Caco-2 (cell line): ENCODE measurements at regions not wholly inside any gene's neighbourhood (a gene's known extent, or its start where the extent isn't known, plus 50 kb on each side); places are given as distances from the start of the nearest gene placed in this dataset.

Source experiments
- BruUV-seq: library from RNA; stranded (reverse); fragments of 400-500 nt; replicated peaks from 2 replicates; lab custom pipeline; 2021; lab: Mats Ljungman, UMichigan
- CTCF ChIA-PET: fragments of 300-600 bp; sonication (Branson Sonifier 250); formaldehyde crosslinking; loops from one replicate; lab custom pipeline; 2022; ENCODE audit warnings: antibody characterized with exemption; lab: Charles Lee
- POLR2A ChIA-PET: fragments of 300-600 bp; sonication (Branson Sonifier 250); formaldehyde crosslinking; loops from one replicate; lab custom pipeline; 2022; ENCODE audit warnings: antibody characterized with exemption; lab: Charles Lee
- DNase-seq, 2 experiments: peaks; one replicate each; pipeline versions ENCODE4 v3.0.0 to v3.0.0-alpha.2; 2020 to 2022
- H3K27me3 ChIP-seq: replicated peaks from 2 replicates; pipeline ENCODE4 v1.6.0; 2011; ENCODE audit warnings: low read length; ENCODE audit not compliant: control insufficient read depth, insufficient read depth
- H3K36me3 ChIP-seq: 2 replicates; pipeline ENCODE4 v1.5.1; 2011; ENCODE audit warnings: low read length; ENCODE audit not compliant: control insufficient read depth, insufficient read depth
- H3K4me1 ChIP-seq: fragments of 250-450 bp; sonication (Bioruptor Pico); 2 replicates; pipeline ENCODE4 v1.5.1; 2020; ENCODE audit warnings: mild to moderate bottlenecking
- H3K4me3 ChIP-seq: 2 replicates; pipeline ENCODE4 v1.5.1; 2011; ENCODE audit warnings: low read depth, mild to moderate bottlenecking, control low read depth, low read length
- H3K9me3 ChIP-seq: fragments of 250-450 bp; sonication (Bioruptor Pico); 2 replicates; pipeline ENCODE4 v1.5.1; 2020; ENCODE audit warnings: mild to moderate bottlenecking, moderate library complexity
- H3K27ac Mint-ChIP-seq: one replicate; pipeline ENCODE4 v1.8.0; 2022; ENCODE audit warnings: mixed read lengths; ENCODE audit not compliant: unreplicated experiment
- H3K27me3 Mint-ChIP-seq: one replicate; pipeline ENCODE4 v1.8.0; 2022; ENCODE audit warnings: mixed read lengths; ENCODE audit not compliant: insufficient read depth, unreplicated experiment
- H3K36me3 Mint-ChIP-seq: one replicate; pipeline ENCODE4 v1.8.0; 2022; ENCODE audit warnings: mild to moderate bottlenecking, mixed read lengths; ENCODE audit not compliant: insufficient read depth, unreplicated experiment
- H3K4me1 Mint-ChIP-seq: one replicate; pipeline ENCODE4 v1.8.0; 2022; ENCODE audit warnings: low read depth, mixed read lengths; ENCODE audit not compliant: unreplicated experiment
- H3K4me3 Mint-ChIP-seq: one replicate; pipeline ENCODE4 v1.8.0; 2022; ENCODE audit warnings: mild to moderate bottlenecking, moderate library complexity, mixed read lengths; ENCODE audit not compliant: unreplicated experiment
- H3K9me3 Mint-ChIP-seq: one replicate; pipeline ENCODE4 v1.8.0; 2022; ENCODE audit warnings: mixed read lengths; ENCODE audit not compliant: unreplicated experiment
- CTCF ChIP-seq, 2 experiments: fragments of 200-600 bp in 1 of 2; IDR thresholded peaks; 1 replicate in 1 of 2; 2 replicates in 1 of 2; pipeline versions ENCODE4 v1.5.1 to v1.8.0; 2011 to 2022; ENCODE audit warnings: antibody characterized with exemption in 1 of 2, control low read depth in 1 of 2, inconsistent platforms in 1 of 2, low read depth in 1 of 2, low read length in 1 of 2, mild to moderate bottlenecking in 1 of 2, moderate library complexity in 1 of 2; ENCODE audit not compliant: insufficient read depth in 1 of 2, severe bottlenecking in 1 of 2, unreplicated experiment in 1 of 2
- intact Hi-C: fragments of 100-400 bp; cut with micrococcal nuclease; formaldehyde crosslinking; loops from one replicate; pipeline ENCODE4 v1.10.0; 2022; ENCODE audit not compliant: unreplicated experiment

GRCh38 chr10:61321041-61321857 is 131.9 kb downstream of the TMEM26 start:
- DNase-seq: no peak
- Histone ChIP-seq H3K36me3 (no peaks in the 10 kb centered on the region), H3K9me3 (no peaks in the 10 kb centered on the region), H3K27me3 (no peaks in the 10 kb centered on the region), H3K4me3 (no peak overlapping the region), H3K4me1 (no peaks in the 10 kb centered on the region)
- no TSS peak for BruUV-seq
- CTCF ChIA-PET: no interaction called here
- POLR2A ChIA-PET: no interaction called here
- Mint-ChIP-seq H3K27ac (no peak overlapping the region), H3K27me3 (peaks cover 19% of the 10 kb centered on the region), H3K36me3 (no peaks in the 10 kb centered on the region), H3K9me3 (no peaks in the 10 kb centered on the region), H3K4me3 (no peak overlapping the region), H3K4me1 (no peaks in the 10 kb centered on the region)
- intact Hi-C loops: no loop called here
- no peak for TF ChIP-seq CTCF (IDR thresholded peaks at IDR 0.05; ENCODE audit: insufficient read depth in 1 of 2, low read depth in 1 of 2, low read length in 1 of 2, severe bottlenecking in 1 of 2, unreplicated experiment in 1 of 2)

- Mint-ChIP-seq H3K4me1 (no peaks in the 10 kb centered on the region), H3K27me3 (peaks cover 14% of the 10 kb centered on the region), H3K27ac (no peak overlapping the region), H3K36me3 (no peaks in the 10 kb centered on the region), H3K9me3 (no peaks in the 10 kb centered on the region), H3K4me3 (no peak overlapping the region)
- Histone ChIP-seq H3K9me3 (no peaks in the 10 kb centered on the region), H3K4me1 (no peaks in the 10 kb centered on the region), H3K36me3 (no peaks in the 10 kb centered on the region), H3K4me3 (no peak overlapping the region), H3K27me3 (no peaks in the 10 kb centered on the region)
- ChIA-PET CTCF (no interaction called here), POLR2A (no interaction called here)
- intact Hi-C loops: no loop called here
- DNase-seq: no peak
- no TSS peak for BruUV-seq
- no peak for TF ChIP-seq CTCF (IDR thresholded peaks at IDR 0.05; ENCODE audit: insufficient read depth in 1 of 2, low read depth in 1 of 2, low read length in 1 of 2, severe bottlenecking in 1 of 2, unreplicated experiment in 1 of 2)
Observed at GRCh38 chr10:61320257-61320587, 133.0 kb downstream of the TMEM26 start.

GRCh38 chr10:61319386-61320256 is 133.6 kb downstream of the TMEM26 start:
- Histone ChIP-seq H3K4me1 (no peaks in the 10 kb centered on the region), H3K36me3 (no peaks in the 10 kb centered on the region), H3K27me3 (no peaks in the 10 kb centered on the region), H3K9me3 (no peaks in the 10 kb centered on the region), H3K4me3 (no peak overlapping the region)
- intact Hi-C loops: no loop called here
- H3K36me3 Mint-ChIP-seq: no peaks in the 10 kb centered on the region
- DNase-seq: no peak
- TF ChIP-seq CTCF (IDR thresholded peaks at IDR 0.05; ENCODE audit: insufficient read depth in 1 of 2, low read depth in 1 of 2, low read length in 1 of 2, severe bottlenecking in 1 of 2, unreplicated experiment in 1 of 2): no peak
- peaks cover 8% of the 10 kb centered on the region for H3K27me3 Mint-ChIP-seq
- no peaks in the 10 kb centered on the region for H3K9me3 Mint-ChIP-seq
- no TSS peak for BruUV-seq
- POLR2A ChIA-PET: no interaction called here
- H3K4me1 Mint-ChIP-seq: no peaks in the 10 kb centered on the region
- no peak overlapping the region for H3K27ac Mint-ChIP-seq
- CTCF ChIA-PET: no interaction called here
- no peak overlapping the region for H3K4me3 Mint-ChIP-seq
